Activated T-cell treated with anti-CD3 and anti-CD28 coated beads, Interleukin-2, amount 50 U/mL, for 24 hours (primary cell): ENCODE measurements at regions not wholly inside any gene's neighbourhood (a gene's known extent, or its start where the extent isn't known, plus 50 kb on each side); places are given as distances from the start of the nearest gene placed in this dataset.
"Not testable (repeated sequence)": the region's sequence is repeated elsewhere in the genome, so short reads cannot be mapped to it uniquely, and the experiment has no call there.

Experiments
- DNase-seq: peaks from one replicate; pipeline ENCODE4 v3.0.0-alpha.2; 2020
- H3K27ac Mint-ChIP-seq: 2 replicates; pipeline ENCODE4 v1.8.0; 2020; ENCODE audit warnings: mild to moderate bottlenecking, mixed read lengths
- H3K27me3 Mint-ChIP-seq: 2 replicates; pipeline ENCODE4 v1.8.0; 2020; ENCODE audit warnings: mixed read lengths
- H3K36me3 Mint-ChIP-seq: 2 replicates; pipeline ENCODE4 v1.8.0; 2020; ENCODE audit warnings: low read depth, mixed read lengths
- H3K4me1 Mint-ChIP-seq: 2 replicates; pipeline ENCODE4 v1.8.0; 2020; ENCODE audit warnings: low read depth, mixed read lengths
- H3K4me3 Mint-ChIP-seq: 2 replicates; pipeline ENCODE4 v1.8.0; 2020; ENCODE audit warnings: mild to moderate bottlenecking, moderate library complexity, mixed read lengths
- H3K9me3 Mint-ChIP-seq: 2 replicates; pipeline ENCODE4 v1.8.0; 2020; ENCODE audit warnings: mixed read lengths

DNA sequence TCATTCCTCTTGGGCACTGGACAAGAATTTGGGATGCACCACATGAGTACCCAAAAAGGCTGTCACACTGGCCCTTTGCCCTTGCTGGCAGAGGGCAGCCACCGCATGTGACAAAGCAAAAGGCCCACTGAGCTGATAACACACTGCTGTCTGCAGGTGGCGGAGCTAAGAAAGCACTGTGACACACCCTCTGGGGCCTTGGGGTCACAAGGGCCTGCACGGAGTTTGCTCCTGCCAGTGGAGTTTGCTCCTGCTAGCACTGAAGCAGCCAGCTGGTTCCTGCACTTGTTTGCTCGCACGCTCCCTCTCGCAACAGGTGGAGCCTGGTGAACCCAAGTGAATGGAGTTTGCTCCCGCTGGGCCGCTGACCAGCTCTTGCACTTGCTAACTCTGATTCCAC lies 132.6 kb downstream of the LCA5 start:
- H3K4me1 Mint-ChIP-seq: no peaks in the 10 kb centered on the region
- H3K4me3 Mint-ChIP-seq: no peak overlapping the region
- no peaks in the 10 kb centered on the region for H3K9me3 Mint-ChIP-seq
- H3K27ac Mint-ChIP-seq: no peak overlapping the region
- DNase-seq: no peak
- H3K27me3 Mint-ChIP-seq: no peaks in the 10 kb centered on the region
- no peaks in the 10 kb centered on the region for H3K36me3 Mint-ChIP-seq

DNA sequence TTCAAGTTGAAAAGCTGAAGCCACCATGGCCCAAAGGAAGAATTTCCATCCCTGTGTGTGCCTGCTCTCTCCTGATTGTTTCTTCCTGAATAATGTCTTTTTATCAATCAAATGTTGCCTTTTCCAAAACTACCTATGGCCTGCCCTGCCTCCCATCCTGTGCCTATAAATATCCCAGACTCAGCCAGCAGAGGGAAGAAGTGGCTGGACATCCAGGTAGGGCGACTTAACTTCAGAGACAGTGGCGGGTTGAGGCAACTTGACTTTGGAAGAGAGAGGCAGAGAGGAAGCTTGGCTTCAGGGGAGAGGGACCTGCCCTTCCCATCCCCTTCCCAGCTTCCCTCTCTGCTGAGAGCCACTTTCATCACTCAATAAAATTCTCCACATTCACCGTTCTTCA lies 133.0 kb downstream of the LCA5 start:
- DNase-seq: no peak
- Mint-ChIP-seq H3K4me3 (no peak overlapping the region), H3K9me3 (no peaks in the 10 kb centered on the region), H3K27me3 (no peaks in the 10 kb centered on the region), H3K36me3 (no peaks in the 10 kb centered on the region), H3K4me1 (no peaks in the 10 kb centered on the region), H3K27ac (no peak overlapping the region)

DNA sequence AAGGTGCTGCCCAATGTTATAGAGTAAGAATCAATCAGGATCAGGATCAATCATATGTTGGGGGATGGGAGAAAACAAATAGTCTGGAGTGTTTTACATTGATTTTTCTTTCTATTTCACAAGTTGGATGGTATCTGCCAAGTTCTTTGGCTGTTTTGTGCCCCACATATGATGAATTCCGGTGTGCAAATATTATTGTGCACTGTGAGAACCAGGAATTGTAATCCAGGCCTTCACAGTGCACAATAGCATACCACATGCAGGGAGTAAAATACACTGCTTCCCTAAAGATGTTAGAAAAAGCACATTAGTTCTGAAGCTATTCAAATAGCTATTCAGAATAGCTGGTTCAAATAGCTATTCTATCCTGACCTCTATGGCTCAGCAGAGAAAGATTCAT lies 133.7 kb downstream of the LCA5 start:
- DNase-seq: no peak
- no peak overlapping the region for H3K4me3 Mint-ChIP-seq
- H3K27me3 Mint-ChIP-seq: no peaks in the 10 kb centered on the region
- no peak overlapping the region for H3K27ac Mint-ChIP-seq
- no peaks in the 10 kb centered on the region for H3K36me3 Mint-ChIP-seq
- H3K9me3 Mint-ChIP-seq: no peaks in the 10 kb centered on the region
- H3K4me1 Mint-ChIP-seq: no peaks in the 10 kb centered on the region

DNA sequence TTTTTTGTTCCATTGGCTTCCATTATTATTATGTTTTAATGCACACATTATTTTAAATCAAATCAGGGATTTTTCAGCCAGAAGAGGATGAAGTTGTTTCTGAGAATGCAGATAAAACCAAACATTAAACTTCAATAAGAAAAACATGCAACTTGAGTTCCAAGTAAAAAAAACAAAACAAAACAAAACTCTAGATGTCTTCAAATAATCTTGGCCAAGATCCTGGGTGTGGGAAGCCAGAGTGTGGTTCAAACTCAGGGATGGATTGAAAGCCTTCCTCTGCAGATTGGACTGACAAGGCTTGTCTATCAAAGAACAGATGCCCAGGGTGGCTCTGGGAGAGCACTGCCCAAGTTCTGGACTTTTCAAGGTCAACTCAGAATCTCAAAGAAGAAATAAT lies 134.1 kb downstream of the LCA5 start:
- DNase-seq: no peak
- Mint-ChIP-seq H3K4me1 (no peaks in the 10 kb centered on the region), H3K9me3 (peaks cover 3% of the 10 kb centered on the region), H3K36me3 (no peaks in the 10 kb centered on the region), H3K27me3 (no peaks in the 10 kb centered on the region), H3K27ac (no peak overlapping the region), H3K4me3 (no peak overlapping the region)

DNA sequence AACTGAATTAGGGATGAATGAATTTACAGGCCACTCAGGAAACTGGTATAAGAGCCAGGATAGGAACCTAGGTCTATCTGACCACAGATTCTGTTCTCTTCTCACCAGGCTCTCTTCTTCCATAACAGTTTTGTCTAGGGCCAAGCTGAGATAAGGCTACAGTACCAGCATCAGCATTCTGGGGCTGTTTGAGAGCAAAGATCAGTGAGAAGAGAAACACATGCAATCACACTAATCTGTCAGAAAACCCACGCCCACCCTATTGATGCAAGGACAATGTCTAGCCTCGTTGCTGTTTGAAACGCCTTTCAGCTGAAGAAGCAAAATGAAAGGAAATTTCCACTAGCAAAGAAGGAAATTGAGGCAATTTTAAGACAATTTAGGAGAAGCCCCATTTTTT lies 137.7 kb downstream of the LCA5 start:
- H3K4me1 Mint-ChIP-seq: no peaks in the 10 kb centered on the region
- H3K9me3 Mint-ChIP-seq: peaks cover 3% of the 10 kb centered on the region

DNA sequence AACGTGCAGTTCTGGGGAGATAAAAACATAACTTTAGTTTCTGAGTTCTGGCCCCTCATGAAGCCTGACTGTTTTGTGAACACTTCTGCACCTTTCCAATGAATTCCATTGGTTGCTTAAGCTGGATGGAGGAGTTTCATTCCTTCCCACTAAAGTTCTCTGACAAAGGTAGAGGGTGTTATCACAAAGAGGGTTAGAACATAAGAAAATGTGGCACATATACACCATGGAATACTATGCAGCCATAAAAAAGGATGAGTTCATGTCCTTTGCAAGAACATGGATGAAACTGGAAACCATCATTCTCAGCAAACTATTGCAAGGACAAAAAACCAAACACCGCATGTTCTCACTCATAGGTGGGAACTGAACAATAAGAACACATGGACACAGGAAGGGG lies 138.6 kb downstream of the LCA5 start:
- H3K4me1 Mint-ChIP-seq, H3K4me3 Mint-ChIP-seq, H3K9me3 Mint-ChIP-seq, H3K27ac Mint-ChIP-seq, H3K36me3 Mint-ChIP-seq, DNase-seq, H3K27me3 Mint-ChIP-seq: not testable (repeated sequence)

More for the DNA sequence above, 137.7 kb downstream of the LCA5 start:
- Mint-ChIP-seq H3K36me3 (no peaks in the 10 kb centered on the region), H3K4me3 (no peak overlapping the region), H3K27ac (no peak overlapping the region), H3K27me3 (no peaks in the 10 kb centered on the region)
- no peak for DNase-seq

DNA sequence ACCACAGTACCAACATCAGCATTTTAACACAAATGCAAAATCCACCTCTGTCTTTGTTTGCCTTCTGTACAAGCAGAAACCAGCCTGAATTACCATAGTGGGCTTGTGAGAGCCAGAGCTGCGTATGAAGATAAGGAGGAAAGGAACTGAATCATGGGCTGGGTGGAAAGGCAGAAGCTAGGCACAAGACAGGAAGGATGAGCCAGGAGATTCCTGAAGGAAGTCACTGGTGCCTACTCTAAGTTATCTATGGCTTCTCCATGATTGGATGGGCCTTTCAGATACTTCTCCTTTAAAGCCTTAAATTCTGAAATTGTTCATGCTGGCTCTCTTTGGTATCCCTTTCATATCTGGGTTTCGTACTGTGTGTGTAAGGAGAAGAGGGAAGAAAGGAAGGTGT lies 140.6 kb downstream of the LCA5 start:
- H3K4me3 Mint-ChIP-seq: no peak overlapping the region
- H3K36me3 Mint-ChIP-seq: no peaks in the 10 kb centered on the region
- no peak overlapping the region for H3K27ac Mint-ChIP-seq
- DNase-seq: no peak
- peaks cover 5% of the 10 kb centered on the region for H3K9me3 Mint-ChIP-seq
- no peaks in the 10 kb centered on the region for H3K4me1 Mint-ChIP-seq
- no peaks in the 10 kb centered on the region for H3K27me3 Mint-ChIP-seq

DNA sequence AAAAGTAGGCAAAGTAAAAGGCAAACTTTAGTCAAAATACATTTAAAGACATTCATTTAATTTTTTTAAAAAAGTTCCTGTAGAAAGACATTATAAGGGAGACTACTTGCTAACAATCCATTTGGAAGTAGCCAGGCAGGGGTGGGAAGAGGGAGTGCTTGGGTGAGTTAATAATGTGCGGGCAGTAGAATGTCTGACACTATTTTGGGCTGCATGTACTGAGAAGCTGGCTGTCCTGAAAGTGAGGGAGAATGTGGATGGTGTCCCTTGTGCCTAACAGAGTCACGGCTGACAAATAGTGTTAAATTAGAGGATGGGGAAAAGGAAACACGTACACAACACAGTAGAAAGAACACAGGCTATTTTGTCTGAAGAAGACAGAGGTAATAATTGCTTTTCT lies 142.5 kb downstream of the LCA5 start:
- no peak for DNase-seq
- H3K9me3 Mint-ChIP-seq: peaks cover 5% of the 10 kb centered on the region
- H3K36me3 Mint-ChIP-seq: no peaks in the 10 kb centered on the region
- no peak overlapping the region for H3K27ac Mint-ChIP-seq
- H3K4me3 Mint-ChIP-seq: no peak overlapping the region
- H3K4me1 Mint-ChIP-seq: no peaks in the 10 kb centered on the region
- no peaks in the 10 kb centered on the region for H3K27me3 Mint-ChIP-seq

DNA sequence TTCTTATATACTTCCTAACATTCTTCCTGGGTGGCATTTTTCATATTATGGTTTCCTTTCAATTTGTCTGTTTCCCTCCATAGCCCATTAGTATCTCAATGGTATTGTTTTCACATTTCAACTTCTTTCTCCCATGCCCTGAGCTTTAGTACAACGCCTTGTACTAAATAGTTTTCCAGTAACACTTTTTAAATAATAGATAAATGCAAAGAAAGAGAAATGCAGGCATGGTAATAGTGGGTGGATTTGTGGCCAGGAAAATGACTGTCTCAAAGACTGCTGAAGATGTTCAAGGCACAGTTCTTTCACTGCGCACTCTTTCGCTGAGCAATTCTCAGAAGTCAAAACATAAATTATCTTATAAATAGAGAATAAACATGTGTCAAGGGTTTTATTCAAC lies 145.1 kb downstream of the LCA5 start:
- H3K27ac Mint-ChIP-seq: no peak overlapping the region
- no peaks in the 10 kb centered on the region for H3K36me3 Mint-ChIP-seq
- H3K9me3 Mint-ChIP-seq: peaks cover 2% of the 10 kb centered on the region
- no peak overlapping the region for H3K4me3 Mint-ChIP-seq
- DNase-seq: no peak
- no peaks in the 10 kb centered on the region for H3K4me1 Mint-ChIP-seq
- no peaks in the 10 kb centered on the region for H3K27me3 Mint-ChIP-seq

DNA sequence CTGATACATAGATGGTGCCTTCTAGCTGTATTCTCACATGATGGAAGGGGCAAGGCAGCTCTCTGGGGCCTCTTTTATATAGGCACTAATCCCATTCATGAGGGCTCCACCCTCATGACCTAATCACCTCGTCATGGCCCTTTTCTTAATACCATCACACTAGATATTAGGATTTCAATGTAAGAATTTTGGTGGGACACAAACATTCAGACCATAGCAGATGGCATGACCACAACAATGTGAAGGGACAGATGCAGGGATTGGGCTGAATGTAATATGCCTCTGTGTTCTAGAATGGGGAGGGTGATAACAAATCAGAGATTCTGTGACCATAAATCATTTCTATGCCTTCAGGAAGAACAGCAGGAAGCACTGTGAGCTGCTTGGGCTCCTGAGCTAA lies 145.8 kb downstream of the LCA5 start:
- peaks cover 2% of the 10 kb centered on the region for H3K9me3 Mint-ChIP-seq

DNA sequence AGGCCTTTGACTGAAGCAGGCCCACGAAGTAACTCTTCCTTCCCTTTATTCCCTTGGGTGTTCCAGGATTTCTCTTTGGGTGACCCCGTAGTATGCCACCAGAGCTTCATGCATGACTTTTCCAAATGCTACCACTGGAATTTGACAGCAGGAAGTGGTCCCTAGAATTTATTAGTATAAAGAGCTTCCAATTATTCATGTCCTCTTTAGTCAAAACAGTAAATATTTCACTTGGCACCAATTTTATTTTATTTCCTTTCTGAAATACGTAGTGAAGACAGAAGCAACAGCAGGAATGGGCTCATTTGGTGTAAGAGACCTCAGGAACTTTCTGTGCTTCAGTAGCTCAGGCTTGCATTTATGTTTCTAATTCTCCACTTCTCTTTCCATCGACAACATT lies 151.3 kb downstream of the LCA5 start:
- Mint-ChIP-seq H3K4me3 (no peak overlapping the region), H3K27me3 (no peaks in the 10 kb centered on the region), H3K9me3 (no peaks in the 10 kb centered on the region), H3K36me3 (no peaks in the 10 kb centered on the region), H3K4me1 (no peaks in the 10 kb centered on the region), H3K27ac (no peak overlapping the region)
- DNase-seq: no peak

More for the DNA sequence above, 145.8 kb downstream of the LCA5 start:
- no peak for DNase-seq
- no peaks in the 10 kb centered on the region for H3K4me1 Mint-ChIP-seq
- no peaks in the 10 kb centered on the region for H3K36me3 Mint-ChIP-seq
- H3K4me3 Mint-ChIP-seq: no peak overlapping the region
- no peak overlapping the region for H3K27ac Mint-ChIP-seq
- H3K27me3 Mint-ChIP-seq: no peaks in the 10 kb centered on the region

DNA sequence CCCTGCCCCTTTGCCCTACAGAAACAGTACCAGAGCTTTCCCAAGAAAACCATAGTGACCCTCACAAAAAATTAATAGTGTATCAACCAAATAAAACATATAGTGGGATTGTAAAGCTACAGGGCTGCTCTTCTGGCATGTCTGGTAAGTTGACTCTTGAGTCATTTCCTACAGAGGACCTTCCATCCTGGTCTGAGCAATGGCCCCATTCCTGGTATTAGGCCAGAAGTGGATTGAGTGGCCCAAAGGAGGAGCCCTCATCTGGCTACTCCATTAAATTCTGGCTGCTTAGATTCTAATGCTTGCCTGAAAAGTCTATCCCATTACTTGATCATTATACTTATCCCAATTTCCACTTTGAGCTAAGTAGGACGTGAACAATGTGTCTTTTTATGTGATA lies 150.9 kb upstream of the HMGN3 start:
- no peak overlapping the region for H3K4me3 Mint-ChIP-seq
- no peaks in the 10 kb centered on the region for H3K9me3 Mint-ChIP-seq
- no peaks in the 10 kb centered on the region for H3K4me1 Mint-ChIP-seq
- H3K27ac Mint-ChIP-seq: no peak overlapping the region
- no peaks in the 10 kb centered on the region for H3K36me3 Mint-ChIP-seq
- DNase-seq: no peak
- no peaks in the 10 kb centered on the region for H3K27me3 Mint-ChIP-seq

DNA sequence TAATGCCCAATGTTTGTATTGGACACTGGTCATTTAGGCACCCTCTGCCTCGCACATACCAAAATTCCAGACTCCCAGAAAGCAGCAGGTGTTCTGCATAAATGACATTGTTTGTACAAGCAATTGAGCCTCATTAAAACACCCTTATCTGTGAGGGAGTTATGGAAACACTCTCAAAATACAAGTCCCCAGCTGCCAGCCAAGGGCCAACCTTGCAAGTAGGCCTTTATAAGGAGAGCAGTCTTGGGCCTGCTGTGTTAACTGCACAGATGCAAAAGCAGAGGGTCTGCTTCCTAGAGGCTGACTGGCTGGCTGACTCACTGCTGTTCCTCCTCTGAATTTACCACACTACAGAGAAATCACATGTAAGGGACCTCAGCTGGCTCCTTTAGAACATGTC lies 150.4 kb upstream of the HMGN3 start:
- no peak for DNase-seq
- Mint-ChIP-seq H3K27ac (no peak overlapping the region), H3K4me1 (no peaks in the 10 kb centered on the region), H3K27me3 (no peaks in the 10 kb centered on the region), H3K9me3 (no peaks in the 10 kb centered on the region), H3K4me3 (no peak overlapping the region), H3K36me3 (no peaks in the 10 kb centered on the region)

DNA sequence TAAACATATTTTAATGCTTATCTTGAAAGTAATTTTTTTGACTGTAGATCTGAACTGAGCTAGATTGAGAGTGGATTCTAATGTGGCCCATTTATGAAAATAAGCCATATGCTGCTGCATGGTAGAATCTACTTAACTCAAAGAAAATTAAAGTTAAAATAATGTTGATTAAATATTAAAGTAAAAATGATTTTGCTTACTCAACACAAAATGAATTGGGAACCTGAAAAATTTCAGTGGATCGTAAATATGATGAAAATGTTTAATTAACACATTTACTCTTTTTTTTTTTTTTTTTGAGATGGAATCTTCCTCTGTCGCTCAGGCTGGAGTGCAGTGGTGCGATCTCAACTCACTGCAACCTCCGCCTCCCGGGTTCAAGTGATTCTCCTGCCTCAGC lies 144.5 kb upstream of the HMGN3 start:
- no peaks in the 10 kb centered on the region for H3K27me3 Mint-ChIP-seq
- no peaks in the 10 kb centered on the region for H3K9me3 Mint-ChIP-seq
- H3K4me1 Mint-ChIP-seq: peaks cover 4% of the 10 kb centered on the region
- H3K27ac Mint-ChIP-seq: no peak overlapping the region
- H3K36me3 Mint-ChIP-seq: no peaks in the 10 kb centered on the region
- H3K4me3 Mint-ChIP-seq: no peak overlapping the region
- no peak for DNase-seq

DNA sequence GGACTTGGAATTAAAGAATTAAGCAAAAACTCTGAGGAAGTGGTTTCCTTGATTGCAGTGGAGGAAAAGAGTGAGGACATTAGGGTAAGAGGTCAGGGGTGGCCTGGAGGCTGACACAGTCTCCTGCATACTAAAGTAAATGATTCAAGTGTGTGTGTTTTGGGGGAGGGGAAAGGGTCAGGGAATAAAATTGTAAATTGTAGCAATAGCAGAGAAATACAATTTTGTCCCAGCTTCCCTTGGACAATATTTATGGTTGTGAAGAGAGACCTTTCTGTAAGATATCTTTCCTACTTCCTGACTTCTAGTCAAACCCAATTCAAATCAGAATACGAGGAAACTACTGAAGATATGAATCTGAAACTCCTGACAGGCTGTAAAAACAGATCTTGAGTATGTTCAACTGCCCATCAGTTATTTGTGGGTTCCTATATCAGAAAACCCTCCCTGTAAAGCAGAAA lies 143.4 kb upstream of the HMGN3 start:
- no peak overlapping the region for H3K4me3 Mint-ChIP-seq
- no peak for DNase-seq
- no peak overlapping the region for H3K27ac Mint-ChIP-seq
- H3K27me3 Mint-ChIP-seq: peaks cover 3% of the 10 kb centered on the region
- no peaks in the 10 kb centered on the region for H3K9me3 Mint-ChIP-seq
- peaks cover 4% of the 10 kb centered on the region for H3K4me1 Mint-ChIP-seq
- no peaks in the 10 kb centered on the region for H3K36me3 Mint-ChIP-seq

DNA sequence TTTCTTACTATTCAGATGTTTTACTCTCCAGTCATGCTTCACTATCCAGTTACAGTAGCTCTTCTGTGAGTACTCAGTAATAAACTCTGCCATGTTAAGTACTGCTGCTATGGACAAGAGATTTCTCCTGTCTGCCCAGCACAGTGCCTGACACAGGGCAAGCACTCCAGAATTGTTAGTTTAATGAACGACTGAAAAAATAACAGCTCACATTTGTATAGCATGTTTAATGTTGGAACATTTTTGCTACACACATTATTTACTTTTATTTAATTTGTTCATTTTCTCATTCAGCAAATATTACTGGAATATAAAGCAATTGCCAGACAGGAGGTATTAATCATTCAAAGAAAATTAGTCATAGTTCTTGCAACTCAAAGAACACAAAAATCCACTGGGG lies 142.6 kb upstream of the HMGN3 start:
- Mint-ChIP-seq H3K4me1 (peaks cover 4% of the 10 kb centered on the region), H3K36me3 (no peaks in the 10 kb centered on the region), H3K27ac (no peak overlapping the region), H3K27me3 (peaks cover 6% of the 10 kb centered on the region), H3K9me3 (no peaks in the 10 kb centered on the region), H3K4me3 (no peak overlapping the region)
- DNase-seq: no peak
